Testis (tissue), 2 donors: ENCODE measurements at regions not wholly inside any gene's neighbourhood (a gene's known extent, or its start where the extent isn't known, plus 50 kb on each side); places are given as distances from the start of the nearest gene placed in this dataset.

Experiments
- DNase-seq: peaks from one replicate; pipeline ENCODE4 v3.0.0-alpha.2; 2019
- H3K27ac ChIP-seq, 2 donors: fragments of 200-600 bp; sonication (generic); one replicate each; pipeline ENCODE4 v1.5.1; 2019
- H3K27me3 ChIP-seq: fragments of 200-600 bp; sonication (generic); one replicate; pipeline ENCODE4 v1.5.1; 2019
- H3K36me3 ChIP-seq: fragments of 200-600 bp; sonication (generic); one replicate; pipeline ENCODE4 v1.5.1; 2017; ENCODE audit warnings: low read depth; ENCODE audit errors: missing control alignments
- H3K4me1 ChIP-seq: fragments of 200-600 bp; sonication (generic); one replicate; pipeline ENCODE4 v1.5.1; 2019
- H3K4me3 ChIP-seq, 2 donors: fragments of 200-600 bp; sonication (generic); one replicate each; pipeline ENCODE4 v1.5.1; 2017 to 2019
- H3K9me3 ChIP-seq: fragments of 200-600 bp; sonication (generic); one replicate; pipeline ENCODE4 v1.5.1; 2017
- POLR2A ChIP-seq: fragments of 450-650 bp; IDR thresholded peaks from one replicate; pipeline ENCODE4 v1.6.1; 2017; ENCODE audit warnings: antibody characterized with exemption, mild to moderate bottlenecking, moderate library complexity
- WGBS, 2 donors: methylation state at CpG; one replicate each; pipeline ENCODE4 v1.1.5; 2018; 5-methylcytosine and 5-hydroxymethylcytosine counted together
- intact Hi-C: fragments of 100-400 bp; cut with DNase I; formaldehyde crosslinking; loops from one replicate; pipeline ENCODE4 v1.15.1; 2023; ENCODE audit warnings: low total_unique reads
- TF ChIP-seq, protein P1 (sequence below), 3 experiments: fragments of 450-650 bp in 2 of 3; fragments of 200-600 bp in 1 of 3; sonication (generic) in 1 of 3; IDR thresholded peaks; one replicate each; pipeline ENCODE4 v1.5.1; 2016 to 2019; ENCODE audit warnings: antibody characterized with exemption in 3 of 3, mild to moderate bottlenecking in 2 of 3, moderate library complexity in 1 of 3

DNA sequence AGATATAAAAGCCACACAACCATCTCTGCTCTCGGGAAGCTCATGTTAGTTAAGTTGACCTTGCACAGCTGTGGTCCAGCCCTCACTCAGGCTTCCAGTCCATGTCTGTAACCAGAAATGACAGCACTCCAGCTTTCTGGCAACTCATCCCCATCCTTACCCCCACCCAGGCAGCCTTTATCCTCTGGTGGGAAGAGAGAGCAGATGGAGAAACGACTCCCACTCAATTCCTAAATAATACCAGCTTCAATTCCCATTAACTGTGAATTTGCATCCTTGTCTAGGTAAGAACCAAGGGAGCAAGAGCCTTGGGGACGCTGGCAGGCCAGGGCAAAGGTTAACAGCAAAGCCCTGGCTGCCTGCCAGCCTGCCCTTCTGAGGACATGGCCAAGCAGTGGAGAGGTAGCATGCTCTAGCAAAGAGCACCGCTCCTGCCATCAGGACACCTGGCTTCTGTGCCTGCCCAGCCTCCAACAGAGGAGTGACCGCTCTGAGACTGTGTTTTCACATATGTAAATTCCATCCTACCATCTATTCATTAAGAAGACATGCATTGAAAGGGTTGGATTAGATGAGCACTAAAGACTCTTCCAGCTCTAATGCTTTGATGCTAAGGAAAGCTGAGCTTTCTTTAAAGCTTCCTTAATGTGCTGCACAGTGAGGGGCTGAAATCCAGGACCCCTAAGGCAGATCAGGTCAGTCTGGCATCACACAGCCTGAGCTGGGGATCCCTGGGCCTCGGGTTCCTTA lies 236.1 kb downstream of the GRIN2B start:
- H3K36me3 ChIP-seq = no peaks in the 10 kb centered on the region
- no peaks in the 10 kb centered on the region for H3K4me1 ChIP-seq
- no peaks in the 10 kb centered on the region for H3K27me3 ChIP-seq
- intact Hi-C loops = no loop called here
- no peaks in the 10 kb centered on the region for H3K9me3 ChIP-seq
- no peak overlapping the region for H3K4me3 ChIP-seq
- no peak for TF ChIP-seq POLR2A
- WGBS, 2 donors = 72% methylated on average over 6 of the region's 6 CpGs
- H3K27ac ChIP-seq = no peak overlapping the region
- DNase-seq = no peak

DNA sequence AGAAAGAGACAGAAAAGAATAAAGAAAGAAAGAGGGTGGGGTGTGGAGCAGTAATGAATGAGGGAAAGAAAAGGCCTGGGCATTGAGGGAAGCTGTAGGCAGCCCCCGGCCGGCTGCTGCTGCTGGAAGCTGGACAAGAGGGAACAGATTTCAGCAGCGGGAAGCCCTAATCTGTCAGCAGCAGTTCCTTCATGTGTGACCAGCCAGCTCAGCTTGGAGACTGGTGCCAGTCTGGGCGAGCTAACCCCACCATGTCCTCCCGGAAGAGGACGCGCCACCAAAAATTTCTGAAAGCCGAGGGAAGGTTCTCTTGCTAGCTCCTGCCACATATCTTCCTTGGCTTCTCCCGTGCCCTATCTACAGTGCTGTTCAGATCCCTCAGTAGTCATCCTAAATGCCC lies 236.8 kb downstream of the GRIN2B start:
- intact Hi-C loops = no loop called here
- no peak for TF ChIP-seq POLR2A
- TF ChIP-seq, protein P1, sequence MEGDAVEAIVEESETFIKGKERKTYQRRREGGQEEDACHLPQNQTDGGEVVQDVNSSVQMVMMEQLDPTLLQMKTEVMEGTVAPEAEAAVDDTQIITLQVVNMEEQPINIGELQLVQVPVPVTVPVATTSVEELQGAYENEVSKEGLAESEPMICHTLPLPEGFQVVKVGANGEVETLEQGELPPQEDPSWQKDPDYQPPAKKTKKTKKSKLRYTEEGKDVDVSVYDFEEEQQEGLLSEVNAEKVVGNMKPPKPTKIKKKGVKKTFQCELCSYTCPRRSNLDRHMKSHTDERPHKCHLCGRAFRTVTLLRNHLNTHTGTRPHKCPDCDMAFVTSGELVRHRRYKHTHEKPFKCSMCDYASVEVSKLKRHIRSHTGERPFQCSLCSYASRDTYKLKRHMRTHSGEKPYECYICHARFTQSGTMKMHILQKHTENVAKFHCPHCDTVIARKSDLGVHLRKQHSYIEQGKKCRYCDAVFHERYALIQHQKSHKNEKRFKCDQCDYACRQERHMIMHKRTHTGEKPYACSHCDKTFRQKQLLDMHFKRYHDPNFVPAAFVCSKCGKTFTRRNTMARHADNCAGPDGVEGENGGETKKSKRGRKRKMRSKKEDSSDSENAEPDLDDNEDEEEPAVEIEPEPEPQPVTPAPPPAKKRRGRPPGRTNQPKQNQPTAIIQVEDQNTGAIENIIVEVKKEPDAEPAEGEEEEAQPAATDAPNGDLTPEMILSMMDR (IDR thresholded peaks at IDR 0.05) = no peak

DNA sequence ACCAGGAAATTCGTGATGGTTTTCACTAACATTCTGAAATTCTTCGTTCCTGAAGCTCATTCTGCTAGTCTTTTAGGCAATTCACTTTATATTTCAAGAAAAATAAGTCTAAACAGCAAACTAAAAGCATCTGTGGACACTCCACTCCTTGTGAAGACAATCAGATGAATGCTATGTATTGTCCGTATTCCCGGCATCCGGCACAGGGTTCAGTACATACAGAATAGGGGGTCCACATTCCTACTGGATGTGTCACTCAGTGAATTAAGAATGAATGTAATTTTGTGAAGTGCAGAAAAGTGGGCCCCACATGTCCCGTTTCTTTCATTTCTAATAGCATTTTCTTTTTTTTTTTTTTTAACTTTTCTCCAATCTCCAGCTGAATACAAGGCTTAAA lies 241.3 kb downstream of the GRIN2B start:
- intact Hi-C loops = no loop called here
- H3K4me1 ChIP-seq = no peaks in the 10 kb centered on the region
- no peak overlapping the region for H3K27ac ChIP-seq
- no peaks in the 10 kb centered on the region for H3K27me3 ChIP-seq
- no peak overlapping the region for H3K4me3 ChIP-seq
- H3K9me3 ChIP-seq = no peaks in the 10 kb centered on the region
- DNase-seq = no peak
- TF ChIP-seq, protein P1 (IDR thresholded peaks at IDR 0.05) = no peak
- no peak for TF ChIP-seq POLR2A
- 75 to 79% methylated on average over 6 of the region's 6 CpGs for WGBS, 2 donors
- H3K36me3 ChIP-seq = no peaks in the 10 kb centered on the region

More for the DNA sequence above, 236.8 kb downstream of the GRIN2B start:
- Histone ChIP-seq H3K36me3 (no peaks in the 10 kb centered on the region), H3K4me3 (no peak overlapping the region), H3K9me3 (no peaks in the 10 kb centered on the region), H3K27ac (no peak overlapping the region), H3K4me1 (no peaks in the 10 kb centered on the region), H3K27me3 (no peaks in the 10 kb centered on the region)
- DNase-seq = no peak
- whole genome bisulfite sequencing, 2 donors = 77 to 81% methylated on average over 9 of the region's 9 CpGs

DNA sequence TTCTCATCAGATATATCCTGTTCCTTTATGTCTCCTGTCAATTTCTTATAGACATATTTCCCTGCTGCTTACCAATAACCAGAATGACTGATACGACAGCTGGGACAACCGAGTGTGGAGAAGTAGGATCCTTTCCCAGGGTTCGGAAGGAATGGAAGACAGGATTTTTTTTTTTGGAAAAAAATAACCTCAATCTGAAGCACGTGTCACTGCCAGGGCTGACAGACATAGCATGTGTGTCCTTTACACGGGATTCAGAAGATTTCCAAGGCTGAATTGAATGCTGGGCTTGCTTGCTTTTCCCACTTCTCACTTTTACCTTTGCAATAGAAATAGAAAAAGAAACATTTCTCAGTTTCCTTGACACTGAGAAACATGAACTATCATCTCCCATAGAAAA lies 245.7 kb downstream of the GRIN2B start:
- Histone ChIP-seq H3K4me1 (no peaks in the 10 kb centered on the region), H3K36me3 (no peaks in the 10 kb centered on the region), H3K4me3 (no peak overlapping the region), H3K27me3 (no peaks in the 10 kb centered on the region), H3K27ac (no peak overlapping the region), H3K9me3 (no peaks in the 10 kb centered on the region)
- no peak for DNase-seq
- intact Hi-C loops = no loop called here
- TF ChIP-seq, protein P1 (IDR thresholded peaks at IDR 0.05) = no peak
- no peak for TF ChIP-seq POLR2A
- WGBS, 2 donors = 85 to 86% methylated on average over 5 of the region's 5 CpGs

DNA sequence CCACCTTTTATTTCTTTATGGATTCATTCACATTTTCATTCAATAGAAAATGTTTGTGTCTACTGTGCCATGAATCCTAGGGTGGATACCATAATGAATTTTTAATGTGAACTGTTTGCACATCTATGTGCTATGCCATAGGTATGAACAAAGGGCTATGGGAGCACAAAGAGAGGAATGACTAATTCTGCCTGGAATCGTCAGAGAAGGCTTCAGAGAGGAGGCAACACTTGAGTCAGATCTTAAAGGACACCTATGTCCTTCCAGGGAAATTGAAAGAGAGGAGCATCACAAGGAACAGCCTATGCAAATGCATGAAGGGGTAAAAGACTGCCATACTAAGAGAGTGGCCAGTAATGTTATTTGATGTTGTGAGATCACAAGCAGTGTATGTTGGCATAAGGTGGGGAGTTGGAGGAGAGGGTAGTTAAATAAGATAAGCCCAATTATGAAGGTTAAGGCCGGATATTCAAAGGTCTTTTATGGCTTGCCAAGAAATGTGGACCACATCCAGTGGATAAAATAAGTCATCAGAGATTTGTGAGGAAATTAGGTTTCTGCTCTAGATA lies 246.7 kb downstream of the GRIN2B start:
- no peak overlapping the region for H3K27ac ChIP-seq
- no peak for TF ChIP-seq POLR2A
- TF ChIP-seq, protein P1 (IDR thresholded peaks at IDR 0.05) = no peak
- no peaks in the 10 kb centered on the region for H3K9me3 ChIP-seq
- no peaks in the 10 kb centered on the region for H3K36me3 ChIP-seq
- H3K4me3 ChIP-seq = no peak overlapping the region
- no peaks in the 10 kb centered on the region for H3K4me1 ChIP-seq
- DNase-seq = no peak
- WGBS, 2 donors = 61 to 65% methylated on average over 2 of the region's 2 CpGs
- H3K27me3 ChIP-seq = no peaks in the 10 kb centered on the region
- intact Hi-C loops = no loop called here
